ENCODE measurements at regions not wholly inside any gene's neighbourhood (a gene's known extent, or its start where the extent isn't known, plus 50 kb on each side); places are given as distances from the start of the nearest gene placed in this dataset.

DNA sequence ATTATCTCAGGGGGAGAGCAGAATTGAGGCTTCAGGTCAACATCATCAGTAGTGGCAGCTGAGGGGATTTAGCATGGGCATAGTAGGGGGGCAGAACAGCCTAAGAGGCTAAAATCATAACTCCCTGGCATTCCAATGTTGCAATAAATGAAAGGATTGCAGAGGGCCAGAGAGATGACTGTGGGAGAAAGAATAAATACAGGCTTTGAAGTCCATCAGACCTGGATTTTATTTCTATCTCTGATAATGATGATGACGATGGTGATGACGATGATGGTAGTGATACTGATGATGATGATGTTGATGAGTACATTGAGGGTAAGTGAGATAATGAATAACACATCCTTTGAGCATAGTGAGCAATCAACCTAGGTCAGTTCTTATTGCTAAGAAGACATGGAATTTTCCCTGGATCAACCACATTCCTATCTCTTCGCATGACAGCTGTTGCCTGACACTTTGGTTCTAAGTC is 107.4 kb upstream of the CDH11 start:
- ATAC-seq (no peak), DNase-seq (ENCODE audit: missing footprints) (no peak)
- intact Hi-C loops (cut with DNase I), result no loop called here

GRCh38 chr16:65227150-65227835 is 105.4 kb upstream of the CDH11 start:
- ATAC-seq, result no peak
- intact Hi-C loops (cut with DNase I), result no loop called here
- DNase-seq (ENCODE audit: missing footprints), result no peak

GRCh38 chr16:65226077-65226476 is 104.2 kb upstream of the CDH11 start:
- DNase-seq (ENCODE audit: missing footprints) (no peak), ATAC-seq (no peak)

GRCh38 chr16:65225488-65225887 is 103.6 kb upstream of the CDH11 start:
- intact Hi-C loops (cut with DNase I), result no loop called here
- no peak for DNase-seq (ENCODE audit: missing footprints)
- ATAC-seq, result no peak

More at GRCh38 chr16:65226077-65226476, 104.2 kb upstream of the CDH11 start:
- intact Hi-C loops (cut with DNase I), result no loop called here

DNA sequence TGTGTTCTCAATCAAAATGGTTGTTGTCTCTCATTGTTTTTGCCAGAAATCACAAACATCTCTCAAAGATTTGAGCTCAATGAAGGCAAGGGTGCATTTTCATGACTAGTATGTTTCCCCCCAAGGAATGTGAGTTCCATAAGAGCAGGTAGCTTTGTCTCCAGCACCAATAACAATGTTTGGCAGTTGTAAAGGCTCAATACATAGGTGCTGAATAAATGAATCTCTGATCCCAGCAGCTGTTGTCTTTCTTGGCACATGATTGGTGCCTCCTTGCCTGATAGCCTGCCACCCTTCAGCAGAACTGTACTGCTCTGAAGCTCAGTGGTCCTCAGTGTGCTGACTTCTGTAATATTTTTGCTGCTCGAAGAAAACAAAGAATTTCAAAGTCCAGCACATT is 103.1 kb upstream of the CDH11 start:
- ATAC-seq, result no peak
- intact Hi-C loops (cut with DNase I), result no loop called here

GRCh38 chr16:65224471-65224870 is 102.6 kb upstream of the CDH11 start:
- DNase-seq (ENCODE audit: missing footprints) (no peak), ATAC-seq (no peak)
- intact Hi-C loops (cut with DNase I), result no loop called here

More for the DNA sequence above, 103.1 kb upstream of the CDH11 start:
- no peak for DNase-seq (ENCODE audit: missing footprints)

DNA sequence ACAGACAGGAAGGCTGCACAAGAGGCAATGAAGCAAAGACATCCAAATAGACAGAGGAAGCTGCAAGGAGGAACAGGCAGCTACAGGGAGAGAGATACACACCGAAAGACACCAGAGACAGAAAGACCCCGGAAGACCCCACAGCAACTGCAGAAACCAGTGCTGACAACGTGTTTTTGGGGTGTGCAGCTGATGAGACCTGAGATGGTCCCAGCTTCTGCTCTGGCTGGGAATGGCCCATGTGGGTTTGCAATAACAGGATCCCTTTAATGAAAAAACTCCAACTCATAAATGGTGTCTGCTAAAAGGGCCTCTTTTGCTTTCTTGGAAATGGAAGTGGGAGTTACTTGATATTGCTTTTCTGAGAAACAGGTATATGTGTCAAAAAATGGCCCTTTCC is 101.5 kb upstream of the CDH11 start:
- no peak for DNase-seq (ENCODE audit: missing footprints)
- intact Hi-C loops (cut with DNase I), result no loop called here
- no peak for ATAC-seq

- no peak for DNase-seq (ENCODE audit: missing footprints)
- intact Hi-C loops (cut with DNase I), result no loop called here
- ATAC-seq, result no peak
These were observed 100.7 kb upstream of the CDH11 start for GRCh38 chr16:65222536-65222935.

DNA sequence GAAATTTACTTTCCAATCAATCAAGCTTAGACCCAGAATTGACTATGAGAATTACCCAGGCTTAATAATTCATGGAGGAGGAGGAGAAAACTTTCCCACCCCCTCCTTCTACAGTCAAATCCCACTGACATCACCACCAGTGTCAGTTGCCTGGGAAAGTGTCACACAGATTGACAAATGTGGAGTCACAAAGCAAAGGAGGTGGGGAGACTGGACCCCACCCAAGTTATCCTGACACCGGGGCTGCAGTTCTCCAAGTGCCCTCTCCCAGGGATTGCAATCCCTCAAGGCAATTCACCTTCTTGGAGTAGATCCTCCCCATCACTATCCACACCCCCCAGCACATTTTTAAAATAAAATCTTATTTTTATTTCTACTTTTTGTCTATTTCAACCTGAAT is 100.2 kb upstream of the CDH11 start:
- intact Hi-C loops (cut with DNase I), result no loop called here
- ATAC-seq (no peak), DNase-seq (ENCODE audit: missing footprints) (no peak)

GRCh38 chr16:65219786-65220185 is 97.9 kb upstream of the CDH11 start:
- intact Hi-C loops (cut with DNase I), result no loop called here
- ATAC-seq (no peak), DNase-seq (ENCODE audit: missing footprints) (no peak)

DNA sequence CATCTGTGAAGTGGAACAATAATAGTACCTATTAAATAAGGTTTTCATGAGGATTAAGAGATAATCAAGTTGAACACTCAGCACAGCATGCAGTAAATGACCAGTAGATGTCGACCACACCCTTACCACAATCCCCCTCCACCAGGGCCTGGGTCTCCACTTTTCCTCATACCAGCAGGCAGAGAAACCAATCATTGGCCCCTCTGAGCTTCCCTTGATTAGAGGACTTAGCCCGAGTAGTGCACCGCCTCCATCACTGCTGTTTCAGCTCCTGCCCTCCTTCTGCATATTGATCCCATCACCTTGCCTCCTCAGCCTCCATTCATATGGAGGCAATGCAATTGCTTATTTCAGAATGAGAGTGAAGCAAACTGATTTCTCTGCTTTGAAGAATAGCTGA is 96.5 kb upstream of the CDH11 start:
- no peak for DNase-seq (ENCODE audit: missing footprints)
- no peak for ATAC-seq
- intact Hi-C loops (cut with DNase I), result no loop called here

DNA sequence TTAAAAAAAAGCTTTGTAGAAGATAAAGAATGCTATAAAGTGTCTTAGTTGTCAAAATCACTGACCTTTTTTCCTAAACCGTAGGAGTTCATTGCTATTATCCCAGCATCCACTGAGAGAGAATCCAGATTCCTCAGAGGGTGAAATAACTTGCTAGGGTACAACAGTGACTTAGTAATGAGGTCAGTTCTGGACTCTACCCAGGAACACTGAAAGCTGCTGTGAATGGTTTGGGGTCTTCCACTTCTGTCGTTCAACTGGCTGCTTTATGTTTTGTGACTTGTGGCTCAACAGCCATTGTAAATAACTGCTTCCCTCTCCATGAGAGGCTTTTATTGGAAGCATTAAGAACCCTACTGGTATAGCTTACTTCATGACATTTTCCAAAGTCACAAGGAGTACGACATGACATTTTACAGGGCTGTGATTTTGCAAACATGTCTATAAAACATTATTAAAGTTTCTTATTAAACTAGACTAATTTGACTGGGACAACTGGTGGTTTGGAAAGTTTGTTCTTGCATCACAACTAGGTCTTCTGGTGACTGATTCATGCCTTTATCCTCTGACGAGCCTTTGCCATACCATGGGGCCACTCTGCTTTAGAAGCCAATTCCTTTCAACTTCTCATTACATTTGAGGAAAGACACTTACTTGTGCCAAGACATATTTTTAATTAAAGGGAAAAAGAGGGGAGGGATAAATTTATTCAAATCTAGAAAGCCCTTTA is 92.2 kb upstream of the CDH11 start:
- DNase-seq (ENCODE audit: missing footprints), result no peak
- no peak for ATAC-seq
- intact Hi-C loops (cut with DNase I), result no loop called here

DNA sequence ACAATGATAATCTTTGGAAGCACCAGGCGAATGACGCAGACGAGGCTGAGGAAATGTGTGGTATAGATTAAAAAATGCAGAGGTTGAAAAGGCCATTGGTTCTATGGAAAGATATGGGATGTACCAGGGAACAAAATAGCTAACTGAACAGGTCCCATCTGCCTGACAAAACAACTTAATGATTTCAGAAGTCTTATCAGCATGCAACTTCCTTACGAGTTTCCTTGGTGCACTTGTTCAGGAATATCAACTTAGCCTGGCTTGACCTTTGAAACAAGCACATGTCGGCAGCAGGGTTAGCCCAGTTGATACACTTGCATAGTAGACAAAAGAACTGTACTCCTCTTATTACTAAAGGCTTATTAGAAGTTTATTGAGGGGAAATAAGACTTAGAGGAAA is 90.9 kb upstream of the CDH11 start:
- no peak for ATAC-seq
- no peak for DNase-seq (ENCODE audit: missing footprints)
- intact Hi-C loops (cut with DNase I), result no loop called here

DNA sequence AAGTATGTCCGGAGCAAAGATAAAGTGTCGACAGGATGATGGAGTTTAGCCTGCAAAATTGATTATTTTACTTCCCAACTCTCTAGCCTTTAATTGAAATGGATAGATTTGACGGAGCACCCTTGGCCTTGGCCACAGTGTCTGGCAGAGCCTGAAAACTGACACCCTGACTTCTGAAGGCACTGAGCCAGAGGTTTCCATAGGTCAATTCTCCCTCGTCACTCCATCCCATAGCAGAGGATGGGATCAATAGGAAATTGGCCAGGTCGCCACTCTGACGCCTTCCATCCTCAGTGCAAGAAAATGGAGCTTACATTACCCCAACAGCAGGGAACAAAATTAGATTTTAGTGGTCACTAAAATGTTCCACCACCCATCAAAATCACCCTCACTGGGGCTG is 90.4 kb upstream of the CDH11 start:
- ATAC-seq, result no peak
- DNase-seq (ENCODE audit: missing footprints), result no peak
- intact Hi-C loops (cut with DNase I), result no loop called here

DNA sequence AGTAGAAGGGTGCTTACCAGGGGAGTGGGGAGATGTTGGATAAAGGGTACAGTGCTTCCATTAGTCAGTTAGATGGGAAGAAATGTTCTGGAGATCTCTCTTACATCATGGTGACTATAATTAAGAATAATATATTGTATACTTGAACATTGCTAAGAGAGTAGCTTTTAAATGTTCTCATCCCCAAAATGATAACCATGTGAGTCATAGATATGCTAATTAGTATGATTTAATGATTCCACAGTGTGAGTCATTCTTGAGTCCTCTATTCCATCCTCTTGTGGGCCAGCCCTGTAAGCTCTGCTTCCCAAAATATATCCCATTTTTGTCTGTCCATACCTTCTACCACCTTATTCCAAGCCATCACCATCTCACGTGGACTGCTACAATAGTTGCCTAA is 80.6 kb upstream of the CDH11 start:
- DNase-seq (ENCODE audit: missing footprints) (no peak), ATAC-seq (no peak)
- intact Hi-C loops (cut with DNase I), result no loop called here

GRCh38 chr16:65201511-65201910 is 79.6 kb upstream of the CDH11 start:
- intact Hi-C loops (cut with DNase I), result no loop called here

GRCh38 chr16:65200857-65201256 is 79.0 kb upstream of the CDH11 start:
- intact Hi-C loops (cut with DNase I), result no loop called here
- peak; percentile 71 for ATAC-seq
- no peak for DNase-seq (ENCODE audit: missing footprints)

More at GRCh38 chr16:65201511-65201910, 79.6 kb upstream of the CDH11 start:
- no peak for DNase-seq (ENCODE audit: missing footprints)
- no peak for ATAC-seq

GRCh38 chr16:65200156-65200773 is 78.4 kb upstream of the CDH11 start:
- DNase-seq (ENCODE audit: missing footprints) (no peak), ATAC-seq (no peak)
- intact Hi-C loops (cut with DNase I), result no loop called here

DNA sequence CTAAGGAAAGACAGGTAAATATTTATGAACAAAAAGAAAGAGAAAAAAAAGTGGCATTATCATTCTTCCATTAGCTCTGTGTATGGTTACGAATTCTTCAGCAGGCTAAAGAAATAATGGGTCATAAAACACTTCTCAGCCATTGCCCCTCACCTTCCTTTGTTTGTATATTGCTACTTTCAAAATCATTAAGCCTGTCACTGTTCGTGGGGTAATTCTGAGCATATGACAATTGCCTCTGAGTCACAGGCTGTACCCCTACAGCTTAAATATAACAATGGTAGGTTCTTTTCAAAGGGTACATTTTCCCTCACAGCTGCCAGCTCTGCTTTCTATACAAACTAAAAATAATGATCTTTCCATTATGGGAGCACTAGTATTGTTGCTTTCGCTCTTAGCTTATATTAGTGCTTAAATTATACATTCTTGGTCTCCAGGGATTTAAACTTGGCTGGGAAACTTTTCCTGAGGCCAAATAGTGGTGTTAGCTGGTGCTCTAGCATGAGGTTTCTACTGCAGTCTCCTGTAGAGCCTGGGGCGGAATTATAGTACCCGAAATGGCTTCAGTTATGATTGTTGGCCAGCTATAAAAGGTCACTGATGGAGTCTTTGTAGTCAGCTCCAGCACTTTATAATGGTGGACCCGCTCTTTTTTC is 74.7 kb upstream of the CDH11 start:
- ATAC-seq, result no peak

DNA sequence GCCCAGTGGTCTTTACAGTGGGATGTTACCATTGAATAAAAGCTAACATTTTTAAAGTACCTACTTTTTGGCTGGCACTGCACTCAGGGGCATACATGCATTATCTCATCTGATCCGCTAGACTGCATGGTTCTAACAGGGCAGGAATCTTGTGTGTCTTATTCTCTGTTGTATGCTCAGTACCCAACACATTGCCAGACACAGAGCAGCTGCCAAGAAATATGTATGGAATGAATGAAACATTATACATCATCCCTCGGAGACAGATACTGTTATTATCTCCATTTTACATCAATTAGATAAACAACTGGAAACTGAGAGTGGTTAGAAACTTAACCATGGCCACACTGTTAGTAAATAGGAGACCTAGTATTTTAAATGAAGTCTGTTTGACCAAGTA is 74.1 kb upstream of the CDH11 start:
- no peak for DNase-seq (ENCODE audit: missing footprints)
- intact Hi-C loops (cut with DNase I), result no loop called here
- ATAC-seq, result no peak

More for the DNA sequence above, 74.7 kb upstream of the CDH11 start:
- intact Hi-C loops (cut with DNase I), result no loop called here
- DNase-seq (ENCODE audit: missing footprints), result no peak
